CD4-positive, alpha-beta T cell (primary cell): ENCODE measurements at regions not wholly inside any gene's neighbourhood (a gene's known extent, or its start where the extent isn't known, plus 50 kb on each side); places are given as distances from the start of the nearest gene placed in this dataset.
"Not testable (repeated sequence)": the region's sequence is repeated elsewhere in the genome, so short reads cannot be mapped to it uniquely, and the experiment has no call there.

Experiments
- ATAC-seq: fragments of 200-7000 bp; cut with Tn5 transposase; one replicate; pipeline ENCODE4 v1.10.0; 2022; ENCODE audit warnings: mild to moderate bottlenecking; ENCODE audit not compliant: poor library complexity
- CTCF ChIA-PET: fragments of 350-600 bp; sonication (Branson Sonifier 250); formaldehyde crosslinking; loops from one replicate; lab custom pipeline; 2021; ENCODE audit warnings: antibody characterized with exemption, inconsistent platforms; lab: Charles Lee
- POLR2A ChIA-PET: fragments of 350-600 bp; sonication (Branson Sonifier 250); formaldehyde crosslinking; loops from one replicate; lab custom pipeline; 2021; ENCODE audit warnings: antibody characterized with exemption, inconsistent platforms; lab: Charles Lee
- DNase-seq, 14 experiments: peaks; one replicate each; pipeline ENCODE4 v3.0.0-alpha.2; 2013 to 2020; ENCODE audit warnings: mixed read lengths in 2 of 14
- H3K27ac ChIP-seq, 2 donors: one replicate each; pipeline versions ENCODE4 v1.5.1 to v1.7.0; 2013; ENCODE audit warnings: low read length in 2 of 2, low read depth in 1 of 2, mild to moderate bottlenecking in 1 of 2
- H3K27me3 ChIP-seq, 2 experiments: 1 replicate in 1 of 2; 2 replicates in 1 of 2; pipeline versions ENCODE4 v1.6.1 to v1.7.0; 2013; ENCODE audit warnings: low read length in 2 of 2, control low read depth in 1 of 2, mild to moderate bottlenecking in 1 of 2, moderate library complexity in 1 of 2; ENCODE audit not compliant: insufficient read depth in 2 of 2, control insufficient read depth in 1 of 2
- H3K36me3 ChIP-seq: one replicate; pipeline ENCODE4 v1.6.1; 2013; ENCODE audit warnings: low read length, control low read depth; ENCODE audit not compliant: insufficient read depth
- H3K4me1 ChIP-seq: one replicate; pipeline ENCODE4 v1.6.1; 2013; ENCODE audit warnings: low read length, control low read depth; ENCODE audit not compliant: insufficient read depth
- H3K4me3 ChIP-seq: one replicate; pipeline ENCODE4 v1.5.1; 2013; ENCODE audit warnings: mild to moderate bottlenecking, low read length, moderate library complexity
- H3K9me3 ChIP-seq, 2 experiments: 1 replicate in 1 of 2; 2 replicates in 1 of 2; pipeline versions ENCODE4 v1.6.1 to v1.7.0; 2013; ENCODE audit warnings: low read length in 2 of 2, mild to moderate bottlenecking in 2 of 2, control low read depth in 1 of 2, moderate library complexity in 1 of 2; ENCODE audit not compliant: control insufficient read depth in 1 of 2, insufficient read depth in 1 of 2
- H3K27ac Mint-ChIP-seq: one replicate; pipeline ENCODE4 v1.8.0; 2020; ENCODE audit warnings: mixed read lengths
- H3K27me3 Mint-ChIP-seq: one replicate; pipeline ENCODE4 v1.8.0; 2021; ENCODE audit warnings: mixed read lengths
- H3K36me3 Mint-ChIP-seq: one replicate; pipeline ENCODE4 v1.8.0; 2021; ENCODE audit warnings: low read depth, mixed read lengths
- H3K4me1 Mint-ChIP-seq: one replicate; pipeline ENCODE4 v1.8.0; 2021; ENCODE audit warnings: low read depth, mixed read lengths
- H3K4me3 Mint-ChIP-seq: one replicate; pipeline ENCODE4 v1.8.0; 2020; ENCODE audit warnings: mild to moderate bottlenecking, mixed read lengths
- H3K9me3 Mint-ChIP-seq: one replicate; pipeline ENCODE4 v1.8.0; 2020; ENCODE audit warnings: mixed read lengths
- intact Hi-C, 2 experiments: fragments of 100-400 bp; cut with DNase I in 1 of 2; cut with micrococcal nuclease in 1 of 2; formaldehyde crosslinking; loops; one replicate each; pipeline versions ENCODE4 v1.15.1 to v1.9.0; 2023 to 2025; cut with DNase I, micrococcal nuclease
- TF ChIP-seq, protein P1 (sequence below): fragments of 200-600 bp; IDR thresholded peaks from one replicate; pipeline ENCODE4 v1.8.0; 2022; ENCODE audit warnings: antibody characterized with exemption, mild to moderate bottlenecking

DNA sequence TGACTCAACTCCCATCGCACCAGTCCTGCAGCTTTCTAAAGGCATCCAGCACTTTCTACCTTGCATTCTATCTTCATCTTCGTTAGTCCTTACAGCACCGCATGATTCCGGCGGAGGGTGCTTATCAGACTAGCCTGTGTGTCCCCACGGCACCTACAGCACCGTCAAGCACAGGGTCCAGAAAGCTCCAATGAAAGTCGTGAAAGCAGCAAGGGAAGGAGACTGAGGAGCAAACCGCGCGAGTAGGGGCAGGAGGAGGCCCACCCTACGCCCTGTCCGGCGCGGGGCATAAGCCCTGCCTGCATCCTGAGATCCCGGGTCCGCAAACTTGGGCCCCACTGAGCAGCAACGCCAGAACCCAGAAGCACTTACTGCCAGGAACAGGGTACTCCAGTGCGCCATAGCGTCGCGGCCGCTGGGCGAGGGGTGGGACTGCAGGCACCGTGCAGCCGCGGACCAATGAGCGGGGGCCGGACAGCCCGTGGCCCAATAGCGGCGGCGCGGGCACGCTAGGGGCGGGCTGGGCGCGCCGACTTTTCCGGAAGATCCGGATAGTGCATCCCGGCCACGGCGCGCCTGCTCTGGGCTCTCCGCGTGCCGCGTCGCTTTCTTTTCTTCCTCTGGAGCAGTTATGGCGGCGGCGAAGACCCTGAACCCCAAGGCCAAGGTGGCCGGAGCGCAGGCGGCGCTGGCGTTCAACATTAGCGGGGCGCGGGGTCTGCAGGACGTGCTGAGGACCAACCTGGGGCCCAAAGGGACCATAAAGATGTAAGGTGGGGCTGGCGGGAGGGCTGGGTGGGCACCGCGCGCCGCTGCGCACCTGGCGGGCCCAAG lies 122.1 kb upstream of the VKORC1L1 start:
- ATAC-seq (peak; percentile 96), DNase-seq (peak; percentile 70 to 92 (median 84))
- no peaks in the 10 kb centered on the region for H3K9me3 ChIP-seq
- H3K36me3 Mint-ChIP-seq, result peaks cover 36% of the 10 kb centered on the region
- CTCF ChIA-PET, result interaction anchor here (1.5 kb wide), 1 partner anchor 364 kb away, joined by 4 read pairs; the partner anchor contains the start of gene CRCP
- H3K27ac ChIP-seq, result peak overlapping the region; percentile 56 to 69
- POLR2A ChIA-PET, result interaction anchor here (0.7 to 2.6 kb wide), 9 partner anchors 16 to 1245 kb away, joined by 3 to 14 read pairs (median 3); partner anchors contain the start of genes CRCP, SBDS and TMEM248
- no peaks in the 10 kb centered on the region for H3K27me3 ChIP-seq
- H3K4me1 Mint-ChIP-seq, result peaks cover 33% of the 10 kb centered on the region
- TF ChIP-seq, protein P1, sequence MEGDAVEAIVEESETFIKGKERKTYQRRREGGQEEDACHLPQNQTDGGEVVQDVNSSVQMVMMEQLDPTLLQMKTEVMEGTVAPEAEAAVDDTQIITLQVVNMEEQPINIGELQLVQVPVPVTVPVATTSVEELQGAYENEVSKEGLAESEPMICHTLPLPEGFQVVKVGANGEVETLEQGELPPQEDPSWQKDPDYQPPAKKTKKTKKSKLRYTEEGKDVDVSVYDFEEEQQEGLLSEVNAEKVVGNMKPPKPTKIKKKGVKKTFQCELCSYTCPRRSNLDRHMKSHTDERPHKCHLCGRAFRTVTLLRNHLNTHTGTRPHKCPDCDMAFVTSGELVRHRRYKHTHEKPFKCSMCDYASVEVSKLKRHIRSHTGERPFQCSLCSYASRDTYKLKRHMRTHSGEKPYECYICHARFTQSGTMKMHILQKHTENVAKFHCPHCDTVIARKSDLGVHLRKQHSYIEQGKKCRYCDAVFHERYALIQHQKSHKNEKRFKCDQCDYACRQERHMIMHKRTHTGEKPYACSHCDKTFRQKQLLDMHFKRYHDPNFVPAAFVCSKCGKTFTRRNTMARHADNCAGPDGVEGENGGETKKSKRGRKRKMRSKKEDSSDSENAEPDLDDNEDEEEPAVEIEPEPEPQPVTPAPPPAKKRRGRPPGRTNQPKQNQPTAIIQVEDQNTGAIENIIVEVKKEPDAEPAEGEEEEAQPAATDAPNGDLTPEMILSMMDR, result no peak
- peak overlapping the region; percentile 99 for H3K4me3 Mint-ChIP-seq
- intact Hi-C loops, result loop anchor here (2.0 to 10.0 kb wide), 6 partner anchors 20 to 1826 kb away; partner anchors contain the start of genes ASL (in 1 of the 2), CRCP (in 1 of the 2), VKORC1L1 (in 1 of the 2) and ZNF736 (in 1 of the 2)
- H3K9me3 Mint-ChIP-seq, result no peaks in the 10 kb centered on the region
- peaks cover 11% of the 10 kb centered on the region for H3K36me3 ChIP-seq
- peak overlapping the region; percentile 96 for H3K27ac Mint-ChIP-seq
- peak overlapping the region; percentile 98 for H3K4me3 ChIP-seq
- no peaks in the 10 kb centered on the region for H3K27me3 Mint-ChIP-seq
- peaks cover 25% of the 10 kb centered on the region for H3K4me1 ChIP-seq

DNA sequence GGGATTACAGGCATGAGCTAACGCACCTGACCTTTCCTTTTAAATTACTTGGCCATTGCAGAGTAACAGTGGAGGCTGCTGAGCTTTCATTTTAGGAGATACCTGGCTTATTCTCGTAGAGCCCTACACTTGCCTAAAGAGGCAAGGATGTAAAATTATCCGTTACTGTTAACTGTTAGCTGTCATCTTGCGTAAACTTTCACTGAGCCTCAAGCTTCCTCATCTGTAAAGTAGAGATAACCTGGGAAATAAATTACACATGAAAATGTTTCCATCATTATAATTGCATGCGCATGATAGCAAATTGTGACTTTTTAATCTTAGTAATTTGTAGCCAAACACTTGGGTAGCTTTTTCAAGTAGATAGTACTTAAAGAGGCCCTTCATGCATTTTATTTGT lies 118.8 kb upstream of the VKORC1L1 start:
- H3K9me3 Mint-ChIP-seq, H3K27me3 ChIP-seq, H3K9me3 ChIP-seq, H3K27ac ChIP-seq, ATAC-seq, H3K27me3 Mint-ChIP-seq, DNase-seq, H3K4me3 ChIP-seq, CTCF ChIA-PET, POLR2A ChIA-PET: not testable (repeated sequence)
- intact Hi-C loops, result loop anchor here in 1 of 2 experiments (5.0 to 10.0 kb wide), 5 partner anchors 118 to 1829 kb away; partner anchors contain the start of genes ASL, CRCP, VKORC1L1 and ZNF736
- peak overlapping the region; percentile 17 for H3K27ac Mint-ChIP-seq
- peaks cover 28% of the 10 kb centered on the region for H3K4me1 Mint-ChIP-seq
- peaks cover 25% of the 10 kb centered on the region for H3K4me1 ChIP-seq
- peak overlapping the region; percentile 42 for H3K4me3 Mint-ChIP-seq
- peaks cover 21% of the 10 kb centered on the region for H3K36me3 ChIP-seq
- H3K36me3 Mint-ChIP-seq, result peaks cover 61% of the 10 kb centered on the region

DNA sequence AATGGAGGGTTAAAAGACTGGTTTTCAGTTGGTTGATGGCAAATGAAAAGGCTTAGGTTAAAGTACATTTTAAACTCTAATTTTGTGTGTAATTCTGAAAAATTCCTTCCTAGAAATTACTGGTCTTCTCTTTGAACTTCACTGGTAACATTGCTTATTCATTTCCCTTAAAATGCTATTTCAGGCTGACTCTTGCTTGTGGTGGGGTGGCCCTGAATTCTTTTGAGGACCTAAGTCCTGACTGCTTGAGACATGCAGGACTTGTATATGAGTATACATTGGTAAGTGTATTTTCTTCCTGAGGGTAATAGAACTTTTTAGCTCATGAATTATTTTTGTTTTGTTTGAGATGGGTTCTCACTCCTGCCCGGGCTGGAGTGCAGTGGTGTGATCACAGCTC lies 113.9 kb upstream of the VKORC1L1 start:
- peaks cover 57% of the 10 kb centered on the region for H3K36me3 Mint-ChIP-seq
- intact Hi-C loops, result loop anchor here in 1 of 2 experiments (10.0 kb wide), 3 partner anchors 316 to 1834 kb away; partner anchors contain the start of genes ASL and CRCP
- H3K36me3 ChIP-seq, result peaks cover 27% of the 10 kb centered on the region

DNA sequence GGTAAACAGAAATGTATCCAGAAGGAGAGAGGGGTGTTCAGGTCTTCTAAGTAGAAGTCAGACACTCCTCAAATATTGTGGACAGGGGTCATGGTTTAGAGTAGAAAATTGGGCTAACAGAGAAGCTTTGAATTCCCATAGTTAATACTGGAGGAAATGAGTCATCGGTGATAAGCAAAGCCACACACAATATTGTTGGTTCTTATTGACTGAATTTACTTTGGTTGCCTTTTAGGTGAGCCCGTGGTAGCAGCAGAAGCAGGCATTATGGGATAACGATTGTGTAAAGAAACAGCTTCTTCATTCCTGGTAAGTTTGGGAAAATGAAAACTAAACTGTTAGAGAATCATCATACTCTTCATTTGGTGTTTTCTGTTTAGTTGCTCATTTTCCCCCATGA lies 110.2 kb upstream of the VKORC1L1 start:
- H3K27ac ChIP-seq, H3K27ac Mint-ChIP-seq, H3K4me3 Mint-ChIP-seq, H3K4me1 Mint-ChIP-seq, intact Hi-C loops, CTCF ChIA-PET, ATAC-seq, H3K27me3 Mint-ChIP-seq, DNase-seq, H3K4me1 ChIP-seq, H3K9me3 ChIP-seq, H3K4me3 ChIP-seq, H3K27me3 ChIP-seq, H3K9me3 Mint-ChIP-seq, POLR2A ChIA-PET: not testable (repeated sequence)
- peaks cover 19% of the 10 kb centered on the region for H3K36me3 ChIP-seq
- peaks cover 40% of the 10 kb centered on the region for H3K36me3 Mint-ChIP-seq

More for the DNA sequence above, 113.9 kb upstream of the VKORC1L1 start:
- H3K27me3 ChIP-seq, CTCF ChIA-PET, H3K4me1 Mint-ChIP-seq, DNase-seq, H3K27ac ChIP-seq, H3K27ac Mint-ChIP-seq, POLR2A ChIA-PET, ATAC-seq, H3K9me3 Mint-ChIP-seq, H3K4me1 ChIP-seq, H3K27me3 Mint-ChIP-seq, H3K4me3 ChIP-seq, H3K4me3 Mint-ChIP-seq, H3K9me3 ChIP-seq: not testable (repeated sequence)

DNA sequence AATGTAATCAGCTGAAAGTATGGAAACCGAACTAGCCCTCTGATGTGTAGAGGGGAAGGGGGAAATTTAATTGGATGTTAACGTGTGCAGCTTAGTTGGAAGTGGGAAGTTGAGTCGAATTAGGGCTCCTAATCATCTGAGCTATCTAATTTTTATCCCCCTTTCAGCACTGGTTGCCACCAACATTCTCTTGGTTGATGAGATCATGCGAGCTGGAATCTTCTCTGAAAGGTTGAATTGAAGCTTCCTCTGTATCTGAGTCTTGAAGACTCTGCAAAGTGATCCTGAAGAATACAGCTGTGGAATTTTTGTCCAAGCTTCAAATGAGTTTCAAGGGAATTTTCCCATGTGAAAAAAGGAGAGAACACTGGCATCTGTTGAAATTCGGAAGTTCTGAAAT lies 109.8 kb upstream of the VKORC1L1 start:
- H3K9me3 Mint-ChIP-seq, H3K4me1 ChIP-seq, intact Hi-C loops, POLR2A ChIA-PET, H3K4me3 ChIP-seq, H3K27ac ChIP-seq, H3K27me3 ChIP-seq, H3K4me3 Mint-ChIP-seq, H3K27me3 Mint-ChIP-seq, H3K27ac Mint-ChIP-seq, CTCF ChIA-PET, DNase-seq, ATAC-seq, H3K9me3 ChIP-seq: not testable (repeated sequence)
- H3K36me3 ChIP-seq, result peaks cover 19% of the 10 kb centered on the region
- peaks cover 36% of the 10 kb centered on the region for H3K36me3 Mint-ChIP-seq
- peaks cover 12% of the 10 kb centered on the region for H3K4me1 Mint-ChIP-seq
